Fibroblast of pulmonary artery (primary cell): ENCODE measurements at regions not wholly inside any gene's neighbourhood (a gene's known extent, or its start where the extent isn't known, plus 50 kb on each side); places are given as distances from the start of the nearest gene placed in this dataset.
A peak's percentile ranks its signal among the peaks of the same experiment; 100 is the strongest.
"Not testable (repeated sequence)": the region's sequence is repeated elsewhere in the genome, so short reads cannot be mapped to it uniquely, and the experiment has no call there.

Experiments
- DNase-seq: peaks from one replicate; pipeline ENCODE4 v3.0.0-alpha.2; 2010; ENCODE audit warnings: low read depth
- H3K4me3 ChIP-seq: replicated peaks from 2 replicates; pipeline ENCODE4 v1.5.1; 2011; ENCODE audit warnings: low read depth, mild to moderate bottlenecking, control low read depth, low read length, moderate library complexity
- CTCF ChIP-seq: IDR thresholded peaks from 2 replicates; pipeline ENCODE4 v1.5.1; 2011; ENCODE audit warnings: mild to moderate bottlenecking, control low read depth, low read length, inconsistent platforms; ENCODE audit errors: missing control alignments

- no peak overlapping the region for H3K4me3 ChIP-seq
- no peak for DNase-seq
- TF ChIP-seq CTCF = no peak
Observed at GRCh38 chr11:57047610-57048009, 58.9 kb downstream of the OR5AK2 start.

- TF ChIP-seq CTCF = no peak
- no peak for DNase-seq
- no peak overlapping the region for H3K4me3 ChIP-seq
Observed at GRCh38 chr11:57049749-57050148, 61.0 kb downstream of the OR5AK2 start.

- no peak overlapping the region for H3K4me3 ChIP-seq
- TF ChIP-seq CTCF = no peak
- no peak for DNase-seq
Observed at GRCh38 chr11:57054817-57055216, 66.1 kb downstream of the OR5AK2 start.

- DNase-seq = no peak
- no peak overlapping the region for H3K4me3 ChIP-seq
- TF ChIP-seq CTCF = no peak
Observed at GRCh38 chr11:57055744-57056143, 67.0 kb downstream of the OR5AK2 start.

- no peak overlapping the region for H3K4me3 ChIP-seq
- no peak for DNase-seq
- TF ChIP-seq CTCF = no peak
Observed at GRCh38 chr11:57056735-57057134, 68.0 kb downstream of the OR5AK2 start.

GRCh38 chr11:57057561-57057960 is 68.8 kb downstream of the OR5AK2 start:
- no peak for TF ChIP-seq CTCF
- DNase-seq = no peak
- no peak overlapping the region for H3K4me3 ChIP-seq

GRCh38 chr11:57062957-57063356 is 74.2 kb downstream of the OR5AK2 start:
- not testable (repeated sequence) for DNase-seq, H3K4me3 ChIP-seq

- no peak overlapping the region for H3K4me3 ChIP-seq
- TF ChIP-seq CTCF = no peak
- DNase-seq = peak; percentile 61
Observed at GRCh38 chr11:57069942-57070341, 81.2 kb downstream of the OR5AK2 start.
